ENCODE measurements at regions not wholly inside any gene's neighbourhood (a gene's known extent, or its start where the extent isn't known, plus 50 kb on each side); places are given as distances from the start of the nearest gene placed in this dataset.

DNA sequence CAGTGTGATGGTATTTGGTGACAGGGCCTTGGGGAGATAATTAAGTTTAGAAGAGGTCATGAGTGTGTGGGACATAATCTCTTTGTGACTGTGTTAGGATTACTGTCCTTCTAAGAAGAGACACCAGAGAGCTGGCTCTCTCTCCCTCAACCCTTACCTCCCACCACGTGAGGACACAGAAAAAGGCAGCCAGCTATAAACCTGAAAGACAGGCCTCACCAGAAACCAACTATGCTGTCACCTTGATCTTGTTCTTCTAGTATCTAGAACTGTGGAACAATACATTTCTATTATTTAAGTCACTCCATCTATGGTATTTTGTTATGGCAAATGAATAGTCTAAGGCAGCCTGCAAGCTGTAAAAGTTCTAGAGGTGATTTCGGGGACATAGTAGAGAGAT lies 203.7 kb downstream of the OTOR start:
- DNase-seq, result no peak

- DNase-seq, result no peak
Observed at GRCh38 chr20:16952965-16953364, 204.8 kb downstream of the OTOR start.

DNA sequence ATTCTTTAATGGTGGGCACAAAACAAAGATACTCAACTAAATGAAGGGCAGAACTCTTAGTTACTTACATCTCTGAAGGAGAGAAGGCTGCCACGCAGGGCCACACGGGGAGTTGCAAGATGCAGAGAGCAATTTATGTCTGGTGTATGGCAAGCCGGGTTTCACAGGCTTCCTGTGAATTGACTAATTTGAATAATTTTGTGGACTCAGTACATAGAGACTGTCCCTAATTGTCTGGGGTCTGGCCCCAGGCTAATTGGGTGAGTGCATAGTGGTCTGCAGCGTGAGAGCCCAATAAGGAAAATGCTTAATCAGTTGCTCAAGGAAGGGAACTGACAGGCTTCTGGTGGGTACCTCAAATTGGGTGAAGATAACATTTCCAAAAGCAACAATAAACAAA lies 205.7 kb downstream of the OTOR start:
- DNase-seq, result no peak

DNA sequence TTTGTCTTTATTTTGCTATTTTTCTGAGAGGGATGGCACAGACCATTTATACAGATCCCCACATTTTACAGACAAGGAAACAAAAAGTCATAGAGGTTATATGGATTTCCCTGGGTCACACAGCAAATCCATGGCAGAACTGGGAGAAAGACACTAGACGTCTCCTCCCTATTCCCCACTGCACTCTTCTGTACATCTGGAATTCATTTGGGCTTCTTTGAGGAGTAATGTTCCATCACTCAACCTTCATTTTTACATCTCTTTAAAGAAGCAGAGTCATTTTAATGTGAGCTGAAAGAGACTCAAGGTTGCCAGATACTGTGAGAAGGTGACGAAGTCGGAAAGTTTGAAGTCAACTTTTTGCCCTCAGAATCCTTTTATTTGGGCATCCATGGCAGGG lies 207.3 kb downstream of the OTOR start:
- DNase-seq, result no peak

DNA sequence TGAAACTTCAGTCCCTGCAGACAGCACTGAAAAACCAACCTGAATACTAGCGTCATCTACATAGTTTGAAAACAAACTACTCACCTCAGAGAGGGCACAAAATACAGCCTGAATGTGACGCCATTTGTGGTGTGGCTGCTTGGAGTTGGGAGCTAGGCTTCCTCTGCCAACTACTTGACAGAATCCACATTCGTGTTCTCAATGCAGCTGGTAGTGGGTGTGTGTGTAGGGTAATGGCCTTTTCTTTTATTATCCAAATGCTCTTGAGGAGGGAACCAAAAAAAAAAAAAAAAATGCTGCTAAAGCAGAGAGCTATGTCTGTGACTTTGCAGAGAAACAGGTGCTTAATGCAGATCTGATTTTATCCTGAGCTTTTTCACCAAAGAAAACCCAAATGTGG lies 207.8 kb downstream of the OTOR start:
- DNase-seq, result no peak

DNA sequence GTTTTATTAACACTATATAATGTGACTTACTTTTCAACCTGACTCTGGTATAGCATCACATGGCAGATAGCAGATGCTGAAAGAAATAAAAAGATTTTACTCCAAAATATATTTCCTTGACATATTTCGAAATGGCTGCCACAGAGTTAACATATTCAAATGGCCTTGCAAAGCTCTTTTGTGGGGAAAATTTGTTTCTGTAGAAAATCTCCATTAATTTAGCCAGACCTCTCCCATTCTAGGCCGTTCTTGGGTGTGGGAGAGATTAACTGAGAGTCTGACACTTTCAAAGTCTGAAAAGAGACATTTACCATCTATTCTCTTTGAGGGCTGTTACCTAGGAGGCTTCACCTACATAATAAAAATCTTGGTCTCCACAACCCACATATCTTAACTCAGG lies 217.2 kb downstream of the OTOR start:
- no peak for DNase-seq

DNA sequence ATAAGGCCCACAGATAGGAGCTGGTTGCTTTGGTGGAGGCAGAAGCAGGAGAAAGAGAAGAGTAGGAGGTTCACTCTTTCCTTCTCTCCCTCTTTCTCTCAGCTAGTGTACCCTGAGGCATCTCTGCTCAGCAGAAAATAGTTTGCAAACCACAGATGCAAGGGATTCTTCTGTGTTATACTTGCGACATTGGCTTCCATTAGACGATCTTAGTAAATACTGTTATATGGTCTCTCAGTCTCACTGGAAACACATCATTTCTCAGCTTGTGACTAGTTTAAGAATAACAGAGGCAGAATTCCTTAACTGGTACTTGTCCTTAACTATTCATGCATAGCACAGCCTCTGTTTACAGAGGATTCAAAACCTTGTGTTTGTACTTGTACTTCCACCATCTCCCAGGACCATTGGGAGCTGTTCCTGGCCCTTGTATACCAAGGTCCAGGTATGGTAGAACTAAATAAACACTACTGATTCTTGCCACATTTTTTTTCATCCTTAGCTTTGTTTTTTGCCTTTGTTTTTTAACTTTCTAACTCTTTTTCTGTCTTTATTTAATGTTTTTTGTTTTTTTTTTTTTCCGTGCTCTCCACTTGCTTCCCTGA lies 218.2 kb downstream of the OTOR start:
- DNase-seq, result no peak

GRCh38 chr20:16968099-16968498 lies 219.9 kb downstream of the OTOR start:
- DNase-seq, result no peak

DNA sequence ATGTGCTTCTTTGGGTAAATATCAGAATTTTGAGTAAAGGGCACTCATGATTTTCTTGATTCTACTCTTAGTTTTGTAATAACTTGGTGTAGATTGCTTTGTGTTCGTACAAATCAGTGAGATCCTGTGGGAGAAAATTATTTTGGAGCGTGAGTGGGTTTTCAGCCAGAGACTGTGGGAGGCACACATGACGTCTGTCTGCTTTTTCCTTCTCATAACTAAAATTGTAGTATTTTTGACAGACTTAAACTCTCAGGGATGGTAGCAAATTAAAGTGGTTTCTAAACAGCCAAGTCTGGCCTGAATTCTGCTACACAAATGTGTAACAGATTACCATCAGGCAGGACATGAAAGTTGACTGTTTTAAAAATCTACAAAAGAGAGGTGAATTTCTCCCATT lies 222.6 kb downstream of the OTOR start:
- no peak for DNase-seq

DNA sequence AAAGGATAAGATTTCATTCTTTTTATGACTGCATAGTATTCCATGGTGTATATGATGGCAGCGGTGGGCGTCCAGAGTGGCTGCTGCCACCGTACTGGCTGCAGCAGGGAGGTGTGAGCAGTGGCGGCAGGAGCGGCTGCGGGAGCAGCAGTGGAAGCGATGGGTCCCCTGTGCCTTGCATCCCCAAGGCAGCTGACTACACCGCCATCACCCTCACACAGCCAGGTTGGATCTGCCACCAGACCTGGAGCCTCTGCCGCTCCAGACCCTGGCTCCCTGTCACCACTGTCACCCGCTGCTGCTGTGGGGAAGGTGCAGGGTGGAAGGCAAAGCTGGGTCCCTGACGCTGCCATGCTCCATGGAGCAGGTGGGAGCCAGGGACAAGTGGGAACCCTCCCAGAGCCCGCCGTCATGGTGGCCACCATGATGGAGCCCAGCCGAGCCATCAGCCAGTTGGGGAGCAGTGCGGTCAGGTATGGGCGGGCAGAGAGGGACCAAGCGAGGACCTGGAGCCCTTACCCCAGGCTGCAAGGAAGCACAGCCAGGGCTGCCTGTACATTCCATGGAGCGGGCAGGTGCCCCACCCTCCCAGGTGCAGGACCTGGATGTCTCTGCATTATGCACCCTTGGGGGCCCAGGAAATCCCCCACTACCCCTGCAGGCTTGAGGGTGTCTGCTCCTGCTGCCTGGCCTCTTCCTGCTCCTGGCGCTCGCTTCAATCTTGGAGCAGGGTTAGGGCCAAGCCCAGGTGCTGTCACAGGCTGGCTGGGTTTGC lies 226.1 kb downstream of the OTOR start:
- no peak for DNase-seq

DNA sequence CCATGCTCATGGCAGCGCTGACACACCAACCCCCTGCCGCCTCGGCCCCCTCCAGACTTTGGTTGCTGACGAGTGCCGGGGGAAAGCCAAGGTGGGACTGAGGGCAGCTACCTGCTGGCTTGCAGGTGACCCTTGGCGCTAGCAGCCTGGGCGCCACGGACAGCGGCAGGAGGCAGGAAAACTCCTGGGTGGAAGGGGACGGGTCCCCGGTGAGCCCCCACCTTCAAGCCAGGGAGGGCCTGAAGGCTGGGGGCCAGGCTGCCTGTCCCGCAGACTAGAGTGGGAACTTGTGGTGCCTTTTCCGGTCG lies 226.7 kb downstream of the OTOR start:
- DNase-seq, result no peak

GRCh38 chr20:16975682-16976081 lies 227.5 kb downstream of the OTOR start:
- no peak for DNase-seq

DNA sequence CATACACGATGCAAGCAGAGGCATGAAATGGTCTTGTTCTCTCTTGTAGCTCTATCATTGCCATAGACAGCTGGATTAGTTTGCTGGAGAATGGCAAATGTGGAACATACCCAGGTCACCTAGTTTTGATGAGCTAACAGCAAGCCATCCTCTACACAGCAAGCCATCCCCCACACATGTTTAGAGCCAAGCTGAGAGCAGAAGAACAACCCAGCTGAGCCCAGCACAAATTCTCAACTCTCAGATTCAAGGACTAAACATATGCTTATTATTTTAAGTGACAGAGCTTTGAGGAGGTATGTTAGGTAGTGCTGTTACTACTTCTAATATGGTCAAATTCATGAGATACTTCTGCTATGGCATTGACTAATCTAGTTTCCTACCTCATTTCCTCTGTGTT lies 230.3 kb downstream of the OTOR start:
- no peak for DNase-seq

DNA sequence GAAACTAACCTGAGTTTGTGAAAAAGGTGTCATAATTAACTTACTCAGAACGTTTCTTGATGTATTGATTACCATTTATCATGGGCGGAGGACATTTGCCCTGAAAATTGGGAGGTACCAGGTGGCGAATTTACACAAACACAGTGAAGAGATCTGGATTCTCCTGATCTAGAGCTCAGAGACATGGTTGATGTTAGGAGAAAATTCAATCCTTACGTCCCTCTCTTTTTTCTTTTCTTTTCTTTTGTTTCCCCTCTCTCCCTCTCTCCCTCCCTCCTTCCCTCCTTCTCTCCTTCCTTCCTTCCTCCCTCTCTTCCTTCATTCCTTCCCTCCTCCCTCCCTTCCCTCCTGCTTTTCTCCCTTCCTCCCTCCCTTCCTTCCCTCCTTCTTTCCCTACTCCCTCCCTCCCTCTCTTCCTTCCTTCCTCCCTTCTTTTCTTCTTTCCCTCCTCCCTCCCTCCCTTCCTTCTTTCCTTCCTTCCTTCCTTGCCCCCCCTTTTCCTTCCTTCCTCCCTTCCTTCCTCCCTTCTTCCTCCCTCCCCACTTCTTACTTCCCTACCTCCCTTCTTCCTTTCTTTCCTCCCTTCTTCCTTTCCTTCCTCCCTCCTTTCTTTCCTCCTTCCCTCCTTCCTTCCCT lies 234.1 kb downstream of the OTOR start:
- no peak for DNase-seq

DNA sequence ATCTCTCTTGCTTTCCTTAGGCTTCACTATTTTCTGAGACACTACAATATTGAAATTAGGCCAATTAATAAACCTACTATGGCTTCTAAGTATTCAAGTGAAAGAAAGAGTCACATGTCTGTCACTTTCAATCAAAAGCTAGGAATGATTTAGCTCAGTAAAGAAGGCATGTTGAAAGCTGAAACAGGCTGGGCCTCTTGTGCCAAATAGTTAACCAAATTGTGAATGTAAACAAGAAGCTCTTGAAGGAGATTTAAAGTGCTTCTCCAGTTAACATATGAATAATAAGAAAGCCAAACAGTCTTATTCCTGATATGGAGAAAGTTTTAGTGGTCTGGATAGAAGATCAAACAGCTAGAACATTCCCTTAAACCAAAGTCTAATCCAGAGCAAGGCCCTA lies 236.3 kb downstream of the OTOR start:
- no peak for DNase-seq

GRCh38 chr20:17003170-17003870 lies 223.5 kb upstream of the PCSK2 start:
- DNase-seq, result no peak

DNA sequence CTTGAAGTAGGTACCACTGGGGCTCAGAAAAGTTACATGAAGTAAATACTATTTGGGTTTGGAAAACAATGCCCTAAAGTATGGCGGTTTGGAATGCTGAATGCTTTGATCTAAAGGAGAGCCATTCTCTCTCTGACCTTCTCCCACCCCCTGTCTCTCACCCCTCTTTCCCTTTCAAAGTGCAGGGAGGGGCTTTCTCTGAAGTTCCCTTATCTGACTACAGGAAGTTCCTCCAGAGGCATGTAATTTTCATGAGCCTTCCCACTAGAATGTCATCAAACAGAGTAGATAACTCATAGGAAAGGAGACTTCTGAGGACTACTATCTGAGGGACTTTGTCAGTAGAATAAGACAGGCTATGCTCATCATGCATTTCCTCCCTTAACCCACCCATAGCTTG lies 216.7 kb upstream of the PCSK2 start:
- no peak for DNase-seq

DNA sequence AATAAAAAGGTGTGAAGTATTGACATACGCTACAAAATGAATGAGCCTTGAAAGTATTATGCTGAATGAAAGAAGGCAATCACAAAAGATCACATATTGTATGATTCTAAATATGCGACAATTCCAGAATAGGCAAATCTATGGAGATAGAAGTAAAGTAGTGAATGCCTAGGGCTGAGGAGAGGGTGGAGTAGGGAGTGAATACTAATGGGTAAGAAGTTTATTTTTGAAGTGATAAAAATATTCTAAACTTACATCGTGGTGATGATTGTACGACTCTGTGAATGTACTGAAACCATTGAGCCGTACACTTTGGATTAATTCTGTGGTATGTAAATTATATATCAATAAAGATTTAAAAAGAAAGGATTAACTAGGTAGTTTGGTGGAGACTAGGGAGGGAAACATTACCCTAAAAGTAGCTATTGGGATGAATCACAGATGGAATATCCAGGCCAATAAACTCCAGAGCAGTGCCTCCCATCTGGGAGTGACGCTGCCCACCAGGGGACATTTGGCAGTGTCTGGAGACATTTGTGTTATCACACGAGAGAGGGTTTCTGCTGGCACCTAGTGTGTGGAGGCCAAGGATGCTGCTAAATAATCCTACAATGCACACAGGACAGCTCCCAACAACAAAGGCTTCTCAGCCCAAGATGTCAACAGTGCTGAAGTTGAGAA lies 214.2 kb upstream of the PCSK2 start:
- no peak for DNase-seq

- no peak for DNase-seq
Observed at GRCh38 chr20:17014217-17014616, 212.6 kb upstream of the PCSK2 start.

DNA sequence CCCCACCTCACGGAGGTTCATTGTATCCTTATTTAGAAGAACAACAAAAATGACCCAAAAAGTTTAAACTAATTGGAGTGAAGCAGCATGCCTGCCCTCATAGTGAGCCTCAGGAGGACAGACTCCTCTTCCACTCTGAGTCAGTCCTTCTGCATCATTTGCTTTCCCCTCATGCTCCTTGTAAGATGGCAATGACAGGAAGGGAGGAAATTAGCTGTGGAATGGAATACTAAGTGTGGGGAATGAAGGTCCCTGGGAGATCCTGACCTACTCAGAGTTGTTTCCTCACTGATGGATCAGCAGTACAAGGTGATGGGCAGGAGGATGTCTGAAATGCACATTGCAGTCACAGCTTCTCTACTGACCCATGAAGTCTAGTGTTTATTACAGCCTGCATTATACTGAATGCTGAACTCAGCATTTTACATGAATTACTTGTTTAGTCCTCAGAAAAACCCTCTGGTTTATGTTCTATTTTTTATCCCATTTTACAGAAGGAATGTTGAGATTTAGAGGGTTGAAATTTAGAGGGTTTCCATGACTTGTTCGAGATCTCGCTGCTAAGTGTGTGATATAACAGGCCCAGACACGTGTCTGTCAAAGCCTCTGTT lies 212.0 kb upstream of the PCSK2 start:
- no peak for DNase-seq

- DNase-seq, result no peak
Observed at GRCh38 chr20:17017232-17017631, 209.6 kb upstream of the PCSK2 start.

DNA sequence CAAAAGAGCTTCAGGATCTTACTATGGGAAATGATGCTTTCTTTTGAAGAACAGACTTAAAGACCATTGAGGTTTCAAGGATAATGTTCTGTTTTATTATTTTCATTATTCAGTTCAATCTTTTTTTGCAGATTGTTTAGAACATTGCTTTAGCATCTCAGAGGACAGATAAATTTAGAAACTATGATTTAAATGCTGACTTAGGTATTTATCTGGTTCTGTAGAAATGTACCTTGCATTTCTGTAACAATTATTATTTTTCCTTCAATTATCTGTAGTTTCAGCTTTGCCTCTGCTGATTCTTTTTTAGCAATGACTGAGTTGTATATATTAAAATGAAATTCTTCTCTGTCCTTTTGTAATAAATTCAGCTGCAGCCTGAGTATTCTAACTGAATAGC lies 205.4 kb upstream of the PCSK2 start:
- no peak for DNase-seq

- no peak for DNase-seq
Observed at GRCh38 chr20:17023036-17023435, 203.8 kb upstream of the PCSK2 start.

All from CD4-positive, alpha-beta T cell treated with Interleukin-1 beta for 1 hour (primary cell).